ENCODE measurements at regions not wholly inside any gene's neighbourhood (a gene's known extent, or its start where the extent isn't known, plus 50 kb on each side); places are given as distances from the start of the nearest gene placed in this dataset.

DNA sequence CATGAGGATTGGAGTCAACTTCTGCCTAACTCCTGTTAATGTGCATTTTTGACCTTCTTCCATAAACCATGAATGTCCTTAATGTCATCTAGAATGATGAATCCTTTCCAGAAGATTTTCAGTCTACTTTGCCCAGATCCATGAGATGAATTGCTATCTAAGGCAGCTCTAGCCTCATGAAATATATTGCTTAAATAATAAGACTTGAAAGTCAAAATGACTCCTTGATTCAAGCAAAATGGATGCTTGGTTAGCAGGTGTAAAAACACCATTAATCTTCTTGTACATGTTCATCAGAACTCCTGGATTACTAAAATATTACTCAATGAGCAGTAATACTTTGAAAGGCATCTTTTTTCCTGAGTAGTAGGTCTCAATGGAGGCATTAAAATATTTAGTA is 238.5 kb upstream of the ZC3H12C start:
- DNase-seq (ENCODE audit: low spot score): no peak
- in situ Hi-C loops (cut with MboI; ENCODE audit: low pct_unique_long_range_greater_than_20kb, low sequenced_read_pairs, unreplicated experiment): loop anchor here (25.0 kb wide), 1 partner anchor 258 kb away; no protein-coding TSS in a partner anchor
- TF ChIP-seq, protein P1, sequence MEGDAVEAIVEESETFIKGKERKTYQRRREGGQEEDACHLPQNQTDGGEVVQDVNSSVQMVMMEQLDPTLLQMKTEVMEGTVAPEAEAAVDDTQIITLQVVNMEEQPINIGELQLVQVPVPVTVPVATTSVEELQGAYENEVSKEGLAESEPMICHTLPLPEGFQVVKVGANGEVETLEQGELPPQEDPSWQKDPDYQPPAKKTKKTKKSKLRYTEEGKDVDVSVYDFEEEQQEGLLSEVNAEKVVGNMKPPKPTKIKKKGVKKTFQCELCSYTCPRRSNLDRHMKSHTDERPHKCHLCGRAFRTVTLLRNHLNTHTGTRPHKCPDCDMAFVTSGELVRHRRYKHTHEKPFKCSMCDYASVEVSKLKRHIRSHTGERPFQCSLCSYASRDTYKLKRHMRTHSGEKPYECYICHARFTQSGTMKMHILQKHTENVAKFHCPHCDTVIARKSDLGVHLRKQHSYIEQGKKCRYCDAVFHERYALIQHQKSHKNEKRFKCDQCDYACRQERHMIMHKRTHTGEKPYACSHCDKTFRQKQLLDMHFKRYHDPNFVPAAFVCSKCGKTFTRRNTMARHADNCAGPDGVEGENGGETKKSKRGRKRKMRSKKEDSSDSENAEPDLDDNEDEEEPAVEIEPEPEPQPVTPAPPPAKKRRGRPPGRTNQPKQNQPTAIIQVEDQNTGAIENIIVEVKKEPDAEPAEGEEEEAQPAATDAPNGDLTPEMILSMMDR (IDR thresholded peaks at IDR 0.05; ENCODE audit: extremely low read depth, insufficient read depth, missing control alignments): no peak

DNA sequence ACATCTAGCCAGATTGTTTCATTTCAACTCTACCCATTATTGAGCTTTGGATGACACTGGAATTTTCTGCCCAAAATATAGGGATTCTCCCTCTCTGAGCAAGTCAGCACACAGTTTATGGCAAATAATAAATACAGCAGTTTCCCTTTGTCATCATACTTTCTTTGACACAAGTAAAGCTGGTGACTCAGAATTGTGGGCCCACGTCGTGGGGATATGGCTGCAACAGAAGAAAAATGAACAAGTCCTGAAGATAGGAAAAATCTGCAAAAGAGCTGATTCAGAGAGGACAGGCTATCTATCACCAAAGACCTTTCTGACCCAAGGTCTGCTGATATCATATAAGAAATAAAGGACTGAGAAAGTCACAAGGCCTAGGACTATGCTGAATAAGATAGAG is 236.3 kb upstream of the ZC3H12C start:
- in situ Hi-C loops (cut with MboI; ENCODE audit: low pct_unique_long_range_greater_than_20kb, low sequenced_read_pairs, unreplicated experiment): loop anchor here (25.0 kb wide), 1 partner anchor 255 kb away; no protein-coding TSS in a partner anchor
- DNase-seq (ENCODE audit: low spot score): no peak
- TF ChIP-seq, protein P1 (IDR thresholded peaks at IDR 0.05; ENCODE audit: extremely low read depth, insufficient read depth, missing control alignments): no peak

- TF ChIP-seq, protein P1 (IDR thresholded peaks at IDR 0.05; ENCODE audit: extremely low read depth, insufficient read depth, missing control alignments): no peak
- DNase-seq (ENCODE audit: low spot score): no peak
- in situ Hi-C loops (cut with MboI; ENCODE audit: low pct_unique_long_range_greater_than_20kb, low sequenced_read_pairs, unreplicated experiment): loop anchor here (25.0 kb wide), 1 partner anchor 255 kb away; no protein-coding TSS in a partner anchor
Measured at GRCh38 chr11:109857637-109858036, 235.6 kb upstream of the ZC3H12C start.

GRCh38 chr11:109858152-109858551 is 235.0 kb upstream of the ZC3H12C start:
- in situ Hi-C loops (cut with MboI; ENCODE audit: low pct_unique_long_range_greater_than_20kb, low sequenced_read_pairs, unreplicated experiment): loop anchor here (25.0 kb wide), 1 partner anchor 254 kb away; no protein-coding TSS in a partner anchor
- DNase-seq (ENCODE audit: low spot score): no peak
- TF ChIP-seq, protein P1 (IDR thresholded peaks at IDR 0.05; ENCODE audit: extremely low read depth, insufficient read depth, missing control alignments): no peak

- in situ Hi-C loops (cut with MboI; ENCODE audit: low pct_unique_long_range_greater_than_20kb, low sequenced_read_pairs, unreplicated experiment): loop anchor here (25.0 kb wide), 1 partner anchor 253 kb away; no protein-coding TSS in a partner anchor
- DNase-seq (ENCODE audit: low spot score): no peak
- TF ChIP-seq, protein P1 (IDR thresholded peaks at IDR 0.05; ENCODE audit: extremely low read depth, insufficient read depth, missing control alignments): no peak
Measured at GRCh38 chr11:109859045-109859724, 234.0 kb upstream of the ZC3H12C start.

DNA sequence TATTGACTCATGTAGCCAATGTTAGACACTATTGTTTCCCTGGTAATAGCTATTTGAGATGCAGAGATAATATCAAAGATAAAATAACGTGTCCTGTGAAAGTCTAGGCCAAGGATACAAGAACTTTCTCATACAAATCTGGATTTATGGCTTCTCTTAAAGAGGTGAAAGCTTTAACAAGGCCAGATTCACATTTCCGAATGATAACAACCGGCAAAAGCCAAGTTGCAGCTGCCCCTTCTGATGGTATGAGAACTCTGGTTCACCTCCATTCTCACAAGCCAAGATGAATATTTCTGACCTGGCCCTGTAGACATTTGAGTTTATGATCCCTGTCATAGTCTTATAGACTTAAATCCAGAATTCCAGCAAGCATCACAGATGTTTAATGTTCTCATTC is 230.4 kb upstream of the ZC3H12C start:
- in situ Hi-C loops (cut with MboI; ENCODE audit: low pct_unique_long_range_greater_than_20kb, low sequenced_read_pairs, unreplicated experiment): loop anchor here (10.0 to 25.0 kb wide), 2 partner anchors 62 to 249 kb away; no protein-coding TSS in a partner anchor
- DNase-seq (ENCODE audit: low spot score): no peak
- TF ChIP-seq, protein P1 (IDR thresholded peaks at IDR 0.05; ENCODE audit: extremely low read depth, insufficient read depth, missing control alignments): no peak

Measured in GM13977 (cell line).